GM12878 (cell line): ENCODE measurements at regions not wholly inside any gene's neighbourhood (a gene's known extent, or its start where the extent isn't known, plus 50 kb on each side); places are given as distances from the start of the nearest gene placed in this dataset.

ENCODE experiments used
- ATAC-seq: fragments of 200-7000 bp; cut with Tn5 transposase; 3 replicates; pipeline ENCODE4 v1.9.1; 2020; ENCODE audit warnings: mild to moderate bottlenecking, moderate library complexity
- BruUV-seq: library from RNA; stranded (reverse); fragments of 400-500 nt; replicated peaks from 2 replicates; lab custom pipeline; 2021; lab: Mats Ljungman, UMichigan
- CTCF ChIA-PET: fragments of 300-600 bp; sonication (Branson Sonifier 250); formaldehyde crosslinking; extraction: SDS; loops from one replicate; lab custom pipeline; 2021; ENCODE audit warnings: inconsistent platforms; lab: Yijun Ruan, JAX
- POLR2A ChIA-PET: fragments of 350-600 bp; formaldehyde crosslinking; extraction: SDS; loops from one replicate; lab custom pipeline; 2021; ENCODE audit warnings: inconsistent platforms; lab: Charles Lee
- RAD21 ChIA-PET: fragments of 300-600 bp; sonication (Branson Sonifier 250); formaldehyde crosslinking; loops from one replicate; lab custom pipeline; 2023; ENCODE audit warnings: antibody characterized with exemption; ENCODE audit not compliant: unreplicated experiment; lab: Charles Lee
- SMC1A ChIA-PET: fragments of 300-600 bp; sonication (Branson Sonifier 250); formaldehyde crosslinking; loops from one replicate; lab custom pipeline; 2023; ENCODE audit not compliant: unreplicated experiment, uncharacterized antibody; lab: Charles Lee
- DNase-seq: peaks from one replicate; pipeline ENCODE4 v3.0.0-alpha.2; 2011; ENCODE audit warnings: low read depth, low spot score
- FAIRE-seq: peaks from 3 replicates; lab custom pipeline; 2011; peaks lifted over from hg19 to GRCh38; lab: Jason Lieb, UNC
- H2AFZ ChIP-seq: 2 replicates; pipeline ENCODE4 v1.6.0; 2011; ENCODE audit warnings: low read depth, low read length, control low read depth; ENCODE audit not compliant: control insufficient read depth
- H3K27ac ChIP-seq: 2 replicates; pipeline ENCODE4 v1.5.1; 2011; ENCODE audit warnings: control low read depth; ENCODE audit not compliant: control insufficient read depth, insufficient read depth
- H3K27me3 ChIP-seq, 2 experiments: replicated peaks in 1 of 2; 2 replicates each; pipeline versions ENCODE4 v1.6.0 to v1.6.1; 2011; ENCODE audit warnings: low read length in 1 of 2; ENCODE audit not compliant: control insufficient read depth in 2 of 2, insufficient read depth in 2 of 2
- H3K36me3 ChIP-seq, 2 experiments: 2 replicates each; pipeline ENCODE4 v1.5.1; 2011; ENCODE audit warnings: low read length in 1 of 2; ENCODE audit not compliant: control insufficient read depth in 2 of 2, insufficient read depth in 2 of 2
- H3K4me1 ChIP-seq: 2 replicates; pipeline ENCODE4 v1.6.1; 2011; ENCODE audit warnings: mild to moderate bottlenecking, low read length, moderate library complexity, mixed read lengths; ENCODE audit not compliant: control insufficient read depth, insufficient read depth
- H3K4me2 ChIP-seq: 2 replicates; pipeline ENCODE4 v1.6.0; 2011; ENCODE audit warnings: control low read depth; ENCODE audit not compliant: control insufficient read depth, insufficient read depth
- H3K4me3 ChIP-seq: fragments of 200-600 bp; sonication (generic); 2 replicates; pipeline ENCODE4 v1.5.1; 2016
- H3K79me2 ChIP-seq: 2 replicates; pipeline ENCODE4 v1.6.0; 2011; ENCODE audit warnings: low read length; ENCODE audit not compliant: control insufficient read depth, insufficient read depth
- H3K9ac ChIP-seq: 2 replicates; pipeline ENCODE4 v1.8.0; 2011; ENCODE audit warnings: low read length, control low read depth, mixed read lengths; ENCODE audit not compliant: control insufficient read depth, insufficient read depth
- H3K9me3 ChIP-seq: replicated peaks from 3 replicates; pipeline ENCODE4 v1.5.1; 2011; ENCODE audit warnings: mild to moderate bottlenecking, low read length; ENCODE audit not compliant: control insufficient read depth, insufficient read depth
- H4K20me1 ChIP-seq: 2 replicates; pipeline ENCODE4 v1.6.0; 2011; ENCODE audit not compliant: control insufficient read depth, insufficient read depth
- CBFB ChIP-seq: IDR thresholded peaks from 2 replicates; pipeline ENCODE4 v1.6.1; 2016; ENCODE audit warnings: antibody characterized with exemption, low read depth
- MEF2B ChIP-seq: fragments of 450-650 bp; IDR thresholded peaks from 2 replicates; pipeline ENCODE4 v1.6.1; 2018; ENCODE audit warnings: mild to moderate bottlenecking, moderate library complexity; ENCODE audit not compliant: partially characterized antibody, poor library complexity, severe bottlenecking
- NBN ChIP-seq: fragments of 450-650 bp; IDR thresholded peaks from 2 replicates; pipeline ENCODE4 v1.6.1; 2016
- PML ChIP-seq: IDR thresholded peaks from 2 replicates; pipeline ENCODE4 v1.6.1; 2012; ENCODE audit warnings: low read length, inconsistent platforms
- POLR2A ChIP-seq: IDR thresholded peaks from 2 replicates; pipeline ENCODE4 v1.6.1; 2011; ENCODE audit warnings: low read depth, mild to moderate bottlenecking, low read length
- RBBP5 ChIP-seq: fragments of 200-600 bp; sonication (generic); conservative IDR thresholded peaks from 2 replicates; pipeline ENCODE4 v1.6.1; 2016
- SRF ChIP-seq, 2 experiments: IDR thresholded peaks; 2 replicates each; pipeline ENCODE4 v1.6.1; 2011; ENCODE audit warnings: low read depth in 2 of 2, low read length in 2 of 2, mild to moderate bottlenecking in 1 of 2, moderate library complexity in 1 of 2
- TCF7 ChIP-seq: IDR thresholded peaks from 2 replicates; pipeline ENCODE4 v1.6.1; 2014; ENCODE audit warnings: antibody characterized with exemption, borderline replicate concordance
- ZNF384 ChIP-seq: IDR thresholded peaks from 2 replicates; pipeline ENCODE4 v1.6.1; 2012; ENCODE audit warnings: low read depth, mild to moderate bottlenecking, low read length, improper control_type of control experiment, borderline replicate concordance
- WGBS: methylation state at CpG from one replicate; pipeline ENCODE4 v1.1.6; 2016; ENCODE audit warnings: low lambda C conversion rate; ENCODE audit not compliant: insufficient replicate concordance, insufficient coverage; ENCODE audit errors: missing lambda C conversion rate; 5-methylcytosine and 5-hydroxymethylcytosine counted together
- in situ Hi-C: fragments of 300-500 bp; cut with MboI; formaldehyde crosslinking; loops from 9 replicates; pipeline ENCODE4 v1.14.3; 2018; ENCODE audit warnings: mixed read lengths
- intact Hi-C: fragments of 100-400 bp; cut with micrococcal nuclease; formaldehyde crosslinking; loops from one replicate; pipeline ENCODE4 v1.14.2; 2022; ENCODE audit not compliant: unreplicated experiment
- TF ChIP-seq, protein P1 (sequence below): fragments of 450-650 bp; IDR thresholded peaks from 2 replicates; pipeline ENCODE4 v1.6.1; 2017; ENCODE audit warnings: borderline replicate concordance
- TF ChIP-seq, protein P2 (sequence below): IDR thresholded peaks from 2 replicates; pipeline ENCODE4 v1.6.1; 2012; ENCODE audit warnings: low read depth, low read length, improper control_type of control experiment
- TF ChIP-seq, protein P3 (sequence below): IDR thresholded peaks from 2 replicates; pipeline ENCODE4 v1.6.1; 2012; ENCODE audit warnings: mild to moderate bottlenecking, low read depth, low read length

DNA sequence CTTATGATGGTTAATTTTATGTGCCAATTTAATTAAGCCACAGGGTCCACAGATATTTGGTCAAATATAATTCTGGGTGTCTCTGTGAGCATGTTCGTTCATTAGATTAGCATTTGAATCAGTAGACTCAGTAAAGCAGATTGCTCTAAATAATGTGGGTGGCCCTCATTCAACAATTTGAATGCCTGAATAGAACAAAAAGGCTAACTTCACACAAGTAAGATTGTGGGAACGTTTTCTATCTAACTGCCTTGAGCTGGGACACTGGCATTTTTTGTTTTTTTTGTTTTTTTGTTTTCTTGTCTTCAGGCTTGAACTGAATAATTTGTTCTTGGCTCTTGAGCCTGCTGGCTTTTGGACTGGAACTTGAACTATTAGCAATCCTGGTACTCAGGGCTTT, 292.4 kb upstream of the SPANXN4 start:
- Histone ChIP-seq H3K4me1 (no peaks in the 10 kb centered on the region), H3K27ac (no peak overlapping the region), H3K27me3 (no peaks in the 10 kb centered on the region), H3K9ac (no peak overlapping the region), H2AFZ (no peak overlapping the region), H4K20me1 (no peaks in the 10 kb centered on the region), H3K36me3 (no peaks in the 10 kb centered on the region), H3K9me3 (no peaks in the 10 kb centered on the region), H3K4me3 (no peak overlapping the region), H3K79me2 (no peaks in the 10 kb centered on the region), H3K4me2 (no peak overlapping the region)
- POLR2A ChIA-PET, result no interaction called here
- in situ Hi-C loops, result no loop called here
- intact Hi-C loops, result no loop called here
- no peak for FAIRE-seq
- no TSS peak for BruUV-seq
- SMC1A ChIA-PET, result no interaction called here
- no peak for ATAC-seq
- WGBS, result 14% methylated on average over 2 of the region's 2 CpGs
- no peak for TF ChIP-seq NBN
- TF ChIP-seq, protein P1, sequence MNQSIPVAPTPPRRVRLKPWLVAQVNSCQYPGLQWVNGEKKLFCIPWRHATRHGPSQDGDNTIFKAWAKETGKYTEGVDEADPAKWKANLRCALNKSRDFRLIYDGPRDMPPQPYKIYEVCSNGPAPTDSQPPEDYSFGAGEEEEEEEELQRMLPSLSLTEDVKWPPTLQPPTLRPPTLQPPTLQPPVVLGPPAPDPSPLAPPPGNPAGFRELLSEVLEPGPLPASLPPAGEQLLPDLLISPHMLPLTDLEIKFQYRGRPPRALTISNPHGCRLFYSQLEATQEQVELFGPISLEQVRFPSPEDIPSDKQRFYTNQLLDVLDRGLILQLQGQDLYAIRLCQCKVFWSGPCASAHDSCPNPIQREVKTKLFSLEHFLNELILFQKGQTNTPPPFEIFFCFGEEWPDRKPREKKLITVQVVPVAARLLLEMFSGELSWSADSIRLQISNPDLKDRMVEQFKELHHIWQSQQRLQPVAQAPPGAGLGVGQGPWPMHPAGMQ, result no peak
- no peak for TF ChIP-seq CBFB
- no peak for TF ChIP-seq MEF2B
- no peak for TF ChIP-seq POLR2A
- TF ChIP-seq TCF7, result no peak
- TF ChIP-seq RBBP5, result no peak
- TF ChIP-seq, protein P2, sequence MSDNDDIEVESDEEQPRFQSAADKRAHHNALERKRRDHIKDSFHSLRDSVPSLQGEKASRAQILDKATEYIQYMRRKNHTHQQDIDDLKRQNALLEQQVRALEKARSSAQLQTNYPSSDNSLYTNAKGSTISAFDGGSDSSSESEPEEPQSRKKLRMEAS, result no peak
- TF ChIP-seq ZNF384, result no peak
- no peak for TF ChIP-seq PML
- TF ChIP-seq, protein P3, sequence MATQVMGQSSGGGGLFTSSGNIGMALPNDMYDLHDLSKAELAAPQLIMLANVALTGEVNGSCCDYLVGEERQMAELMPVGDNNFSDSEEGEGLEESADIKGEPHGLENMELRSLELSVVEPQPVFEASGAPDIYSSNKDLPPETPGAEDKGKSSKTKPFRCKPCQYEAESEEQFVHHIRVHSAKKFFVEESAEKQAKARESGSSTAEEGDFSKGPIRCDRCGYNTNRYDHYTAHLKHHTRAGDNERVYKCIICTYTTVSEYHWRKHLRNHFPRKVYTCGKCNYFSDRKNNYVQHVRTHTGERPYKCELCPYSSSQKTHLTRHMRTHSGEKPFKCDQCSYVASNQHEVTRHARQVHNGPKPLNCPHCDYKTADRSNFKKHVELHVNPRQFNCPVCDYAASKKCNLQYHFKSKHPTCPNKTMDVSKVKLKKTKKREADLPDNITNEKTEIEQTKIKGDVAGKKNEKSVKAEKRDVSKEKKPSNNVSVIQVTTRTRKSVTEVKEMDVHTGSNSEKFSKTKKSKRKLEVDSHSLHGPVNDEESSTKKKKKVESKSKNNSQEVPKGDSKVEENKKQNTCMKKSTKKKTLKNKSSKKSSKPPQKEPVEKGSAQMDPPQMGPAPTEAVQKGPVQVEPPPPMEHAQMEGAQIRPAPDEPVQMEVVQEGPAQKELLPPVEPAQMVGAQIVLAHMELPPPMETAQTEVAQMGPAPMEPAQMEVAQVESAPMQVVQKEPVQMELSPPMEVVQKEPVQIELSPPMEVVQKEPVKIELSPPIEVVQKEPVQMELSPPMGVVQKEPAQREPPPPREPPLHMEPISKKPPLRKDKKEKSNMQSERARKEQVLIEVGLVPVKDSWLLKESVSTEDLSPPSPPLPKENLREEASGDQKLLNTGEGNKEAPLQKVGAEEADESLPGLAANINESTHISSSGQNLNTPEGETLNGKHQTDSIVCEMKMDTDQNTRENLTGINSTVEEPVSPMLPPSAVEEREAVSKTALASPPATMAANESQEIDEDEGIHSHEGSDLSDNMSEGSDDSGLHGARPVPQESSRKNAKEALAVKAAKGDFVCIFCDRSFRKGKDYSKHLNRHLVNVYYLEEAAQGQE, result no peak
- no peak for TF ChIP-seq SRF (IDR thresholded peaks at IDR 0.05; ENCODE audit: low read depth in 2 of 2, low read length in 2 of 2)
- RAD21 ChIA-PET, result no interaction called here
- no peak for DNase-seq
- CTCF ChIA-PET, result no interaction called here
